NCI-H2029 treated with DMSO at 0.1 percent for 48 hours (cell line): ENCODE measurements at regions not wholly inside any gene's neighbourhood (a gene's known extent, or its start where the extent isn't known, plus 50 kb on each side); places are given as distances from the start of the nearest gene placed in this dataset.

Experiments used
- DNase-seq: peaks from one replicate; lab custom pipeline; 2025; lab: John Stamatoyannopoulos, UW

DNA sequence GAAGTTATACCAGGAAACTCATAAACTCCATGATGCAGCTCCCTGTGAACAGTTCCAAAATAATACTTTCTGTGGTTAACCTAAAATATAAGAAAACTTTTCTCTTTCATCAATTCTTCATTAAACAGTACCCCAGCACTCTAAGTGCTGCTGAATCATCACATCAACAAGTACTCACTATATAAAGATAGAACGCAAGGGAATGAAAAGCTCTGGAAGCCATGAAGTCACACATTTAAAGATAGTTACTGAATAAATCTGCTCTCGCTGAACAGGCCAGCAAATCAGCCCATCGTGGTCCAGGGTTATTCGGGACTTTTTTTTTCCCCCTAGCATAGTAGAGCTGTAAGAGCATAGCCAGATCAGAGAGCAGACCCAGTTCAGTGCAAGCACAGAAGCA lies 254.3 kb downstream of the IPMK start:
- DNase-seq, result no peak

DNA sequence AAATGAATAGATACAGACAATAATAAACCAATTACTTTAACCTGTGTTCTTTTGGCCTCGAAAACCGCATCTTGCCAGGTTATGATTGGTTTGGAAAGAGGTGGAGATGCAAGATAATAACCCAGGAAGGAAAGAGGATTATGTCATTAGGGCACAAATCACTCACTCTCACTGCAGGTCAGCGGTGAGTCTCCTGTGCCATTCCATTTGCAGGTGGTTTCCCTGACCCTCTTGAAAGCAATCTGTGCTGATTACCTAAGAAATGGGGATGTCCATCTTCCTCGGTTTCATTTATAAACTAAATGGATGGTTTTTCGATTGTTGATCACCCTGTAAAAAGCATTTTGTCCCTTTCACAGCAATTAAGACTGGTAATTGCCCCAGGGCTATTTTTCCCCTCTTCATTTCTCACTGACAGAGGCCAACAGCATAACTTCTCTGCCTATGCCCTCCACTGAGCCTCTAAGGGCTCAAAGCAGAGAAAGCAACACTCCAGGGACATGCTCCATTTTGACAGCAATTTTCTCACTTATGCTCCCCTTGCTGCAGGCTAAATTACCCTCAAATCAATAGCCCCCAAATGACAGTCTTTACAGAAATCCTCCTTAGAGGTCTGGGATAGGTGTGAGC lies 257.5 kb downstream of the IPMK start:
- DNase-seq, result no peak

DNA sequence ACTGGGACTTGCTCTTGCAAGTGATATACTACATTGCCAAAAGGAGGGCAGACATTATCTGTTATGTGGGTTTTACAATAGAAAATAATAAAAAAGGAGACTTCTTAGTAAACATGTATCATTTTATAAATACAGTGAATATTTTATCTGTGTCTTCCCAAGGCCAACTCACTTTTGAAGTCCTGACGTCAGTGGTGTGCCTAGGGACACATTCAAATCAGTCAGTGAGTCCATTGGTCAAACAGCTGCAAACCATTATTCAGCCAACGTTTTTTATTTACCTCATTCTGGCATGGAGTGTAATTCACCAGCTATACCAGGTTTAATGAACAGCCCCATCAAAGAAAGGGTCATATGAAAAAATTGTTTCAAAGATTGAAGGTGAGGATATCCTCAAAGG lies 263.7 kb downstream of the IPMK start:
- DNase-seq, result no peak

DNA sequence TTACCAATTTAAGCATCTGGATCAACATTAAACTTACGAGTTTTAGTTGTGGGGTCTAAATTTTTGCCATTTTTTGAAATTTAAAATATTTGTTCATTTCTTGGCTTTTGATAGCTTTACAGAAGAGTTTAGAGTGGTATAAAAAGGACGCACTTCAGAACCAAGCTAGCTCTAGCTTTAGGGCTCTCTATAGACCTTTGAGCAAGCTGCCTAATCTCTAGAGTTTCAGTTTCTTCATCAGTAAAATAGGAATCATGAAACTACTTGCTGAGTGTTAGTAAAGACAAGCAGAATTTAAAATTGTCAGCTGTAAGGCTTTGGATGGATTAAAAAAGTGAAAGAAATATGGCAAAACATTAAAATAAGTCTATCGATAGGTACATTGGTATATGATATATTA lies 266.5 kb downstream of the IPMK start:
- DNase-seq, result no peak

DNA sequence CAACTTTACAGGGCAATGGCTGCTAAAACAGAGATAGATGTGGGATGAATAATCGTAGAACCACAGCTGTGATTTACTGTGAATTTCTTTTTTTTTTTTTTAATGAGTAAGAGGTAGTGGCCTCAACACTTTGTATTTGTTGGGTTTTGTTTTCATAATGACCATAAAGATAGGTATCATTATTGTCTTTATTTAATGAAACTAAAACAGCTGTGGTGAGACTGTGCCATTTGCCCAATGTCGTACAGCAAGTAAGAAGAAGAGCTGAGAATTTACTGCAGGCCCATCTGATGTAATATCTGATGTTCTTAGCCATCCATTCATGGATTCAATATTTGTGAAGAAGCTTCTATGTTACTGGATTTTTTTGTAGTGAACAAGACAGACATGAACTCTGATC lies 271.2 kb downstream of the IPMK start:
- no peak for DNase-seq

DNA sequence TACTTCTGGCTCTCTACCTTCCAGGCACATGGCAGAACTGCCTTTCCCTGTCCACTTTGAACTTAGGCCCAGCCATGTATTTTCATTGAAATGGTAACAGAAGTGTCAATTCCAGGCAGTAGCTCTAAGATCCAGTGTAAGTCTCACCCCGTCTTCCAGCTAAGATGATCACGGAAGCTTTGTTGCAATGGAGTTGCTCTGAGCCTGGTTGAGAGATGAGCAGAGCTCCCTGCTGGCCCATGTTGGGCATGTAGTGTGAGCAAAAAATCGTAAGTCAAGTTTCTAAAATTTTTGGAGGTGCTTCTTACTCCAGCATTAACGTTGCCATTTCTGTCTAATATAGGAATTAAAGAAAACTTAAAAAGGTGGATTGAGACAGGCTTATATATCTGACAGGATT lies 274.4 kb downstream of the IPMK start:
- DNase-seq, result no peak

DNA sequence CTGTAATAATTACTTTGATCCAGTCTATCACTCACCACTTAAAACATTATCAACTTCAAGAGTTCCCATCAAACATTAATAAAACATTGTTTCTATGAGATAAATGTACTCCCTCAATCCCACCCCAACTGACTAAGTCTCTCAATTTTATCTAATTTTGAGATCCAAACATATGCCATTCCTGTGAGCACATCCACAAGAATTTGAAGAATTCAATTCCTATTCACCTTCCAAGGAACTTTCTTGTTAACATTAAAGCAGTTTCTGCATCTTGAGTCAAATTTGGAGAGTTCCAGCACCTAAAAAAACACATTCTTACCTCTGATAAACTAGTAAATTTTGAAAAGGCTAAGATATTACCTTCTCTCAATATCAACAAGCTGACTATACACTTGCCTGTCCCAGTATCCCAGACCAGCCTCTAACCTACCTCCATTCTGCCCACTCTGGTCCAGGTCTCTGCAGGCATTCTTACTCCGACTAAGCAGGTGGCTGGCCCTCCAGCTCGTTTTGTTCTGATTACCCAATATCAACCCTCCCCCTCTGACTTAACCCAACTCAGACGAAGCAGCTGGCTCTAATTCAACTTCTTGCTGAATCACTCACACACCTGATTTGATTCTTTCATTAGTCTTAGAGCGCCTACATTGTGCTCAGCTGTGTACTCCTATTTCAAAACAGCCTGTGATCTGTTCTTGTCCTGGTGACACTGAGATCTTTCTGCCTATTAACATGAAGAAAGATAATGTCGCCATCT lies 275.2 kb downstream of the IPMK start:
- no peak for DNase-seq

DNA sequence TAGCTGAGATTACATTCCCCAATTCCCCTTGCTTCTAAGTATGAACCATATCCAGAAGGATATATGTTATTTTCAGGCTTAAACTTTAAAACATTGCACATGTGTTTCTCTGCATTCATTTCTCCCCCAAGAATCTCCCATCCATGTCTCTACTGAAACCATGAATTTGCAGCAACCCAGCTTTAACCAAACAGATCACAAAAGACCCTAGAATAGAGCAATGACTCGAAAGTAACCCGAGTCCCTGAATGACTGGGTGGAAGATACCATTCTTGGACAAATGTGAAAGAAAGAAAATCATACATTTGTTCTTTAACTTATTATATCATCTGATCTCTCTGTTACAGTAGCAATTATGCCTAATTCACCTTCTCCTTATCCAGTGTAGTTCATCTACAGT lies 278.7 kb downstream of the IPMK start:
- no peak for DNase-seq

DNA sequence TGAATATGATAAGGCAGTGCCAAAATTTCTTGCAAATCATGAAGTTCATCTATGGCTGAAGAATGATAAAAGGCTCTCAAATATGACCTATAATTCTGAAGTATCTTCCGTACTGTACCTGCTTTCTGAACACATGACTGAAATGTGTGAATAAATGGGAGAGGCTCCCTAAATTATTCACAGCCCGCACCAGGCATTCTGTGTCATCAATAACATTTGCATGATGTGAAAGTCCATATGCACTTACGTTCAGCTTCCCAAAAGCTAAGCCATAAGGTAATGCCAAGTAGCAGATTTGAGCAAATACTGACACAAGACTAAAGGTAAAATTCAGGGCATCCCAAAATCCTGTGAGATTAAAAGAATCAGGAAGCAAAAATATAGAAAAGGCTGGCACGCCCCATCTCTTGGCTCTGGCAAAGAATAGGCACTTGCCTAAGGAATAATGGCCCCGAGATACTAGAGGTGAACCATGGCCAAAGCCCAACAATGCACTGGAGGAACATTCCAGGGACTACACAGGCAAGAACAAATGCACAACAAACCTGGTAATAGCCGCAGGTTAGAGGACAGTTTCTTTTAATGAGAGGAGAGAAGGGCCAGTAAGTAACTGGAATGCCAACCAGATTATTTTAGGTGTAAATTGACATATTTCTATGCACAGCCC lies 280.5 kb downstream of the IPMK start:
- DNase-seq, result no peak

DNA sequence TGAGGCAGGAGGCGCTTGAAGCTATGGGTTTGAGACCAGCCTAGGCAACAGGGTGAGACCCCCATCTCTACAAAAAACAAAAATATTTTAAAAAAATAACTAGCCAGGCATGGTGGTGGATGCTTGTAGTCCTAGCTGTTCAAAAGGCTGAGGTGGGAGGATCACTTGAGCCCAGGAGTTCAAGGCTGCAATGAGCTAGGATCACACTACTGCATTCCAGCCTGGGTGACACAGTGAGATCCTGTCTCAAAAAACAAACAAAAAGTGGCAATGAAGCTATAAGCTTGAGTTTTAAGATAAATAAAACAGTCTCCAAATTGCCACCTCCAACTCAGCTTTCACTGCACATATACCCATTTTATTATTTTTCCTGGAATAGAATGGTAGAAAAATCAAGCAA lies 281.3 kb downstream of the IPMK start:
- no peak for DNase-seq

DNA sequence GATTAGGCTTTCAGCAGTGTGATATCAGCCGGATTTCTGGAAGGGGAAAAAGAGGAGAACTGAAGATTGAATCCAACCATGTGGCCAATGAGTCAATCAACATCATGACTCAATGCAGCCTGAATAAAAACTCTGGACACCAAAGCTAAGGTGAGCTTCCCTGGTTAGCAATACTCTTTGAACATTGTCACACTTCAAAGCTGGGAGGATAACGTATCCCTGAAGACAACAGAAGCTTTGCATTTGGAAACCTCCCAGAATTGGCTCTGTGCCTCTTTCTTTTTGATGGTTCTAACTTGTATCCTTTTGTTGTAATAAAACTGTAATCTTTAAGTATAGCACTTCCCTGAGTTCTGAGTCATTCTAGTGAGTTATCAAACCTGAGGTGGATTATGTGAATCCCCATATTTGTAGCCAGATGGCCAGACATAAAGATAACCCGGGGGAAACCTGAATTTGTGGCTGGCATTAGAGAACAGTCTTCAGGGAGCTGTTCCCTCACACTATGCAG lies 284.4 kb downstream of the IPMK start:
- DNase-seq, result no peak

DNA sequence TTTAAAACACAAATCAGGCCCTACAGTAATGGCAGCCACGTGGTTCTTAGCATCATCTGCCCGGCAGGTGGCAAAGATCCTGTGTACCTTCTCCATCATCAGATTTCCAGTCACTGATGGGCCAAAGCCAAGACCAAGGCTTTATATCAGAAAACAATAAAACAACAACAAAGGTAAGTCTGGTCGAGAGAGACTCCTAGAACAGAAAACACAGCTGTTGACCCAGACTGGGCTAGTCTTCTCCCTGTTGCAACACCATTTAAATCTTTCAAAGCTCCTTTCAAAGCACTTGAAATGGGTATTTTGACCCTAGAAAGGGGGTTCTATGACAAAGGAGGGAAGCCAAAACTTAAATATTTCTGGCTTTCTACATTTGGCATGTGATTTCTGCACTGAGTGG lies 285.6 kb downstream of the IPMK start:
- DNase-seq, result no peak

DNA sequence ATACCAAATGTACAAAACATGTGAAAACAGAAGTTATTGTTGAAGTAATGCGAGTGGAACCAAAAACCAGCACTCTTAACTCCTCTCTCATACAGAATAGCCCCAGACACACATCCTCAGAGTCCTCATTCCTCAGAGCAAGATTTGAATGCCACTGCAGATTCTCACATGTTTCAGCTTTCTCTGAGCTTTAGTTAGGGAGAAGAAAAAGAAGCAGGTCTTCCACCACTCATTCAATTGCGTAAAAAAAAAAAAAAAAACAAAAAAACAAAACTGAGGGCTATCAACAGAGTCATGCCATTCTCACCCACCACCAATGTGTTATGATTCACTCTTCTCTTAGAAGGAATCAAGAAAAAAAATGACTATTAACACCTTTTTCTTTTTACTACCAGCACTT lies 287.7 kb downstream of the IPMK start:
- DNase-seq, result no peak

DNA sequence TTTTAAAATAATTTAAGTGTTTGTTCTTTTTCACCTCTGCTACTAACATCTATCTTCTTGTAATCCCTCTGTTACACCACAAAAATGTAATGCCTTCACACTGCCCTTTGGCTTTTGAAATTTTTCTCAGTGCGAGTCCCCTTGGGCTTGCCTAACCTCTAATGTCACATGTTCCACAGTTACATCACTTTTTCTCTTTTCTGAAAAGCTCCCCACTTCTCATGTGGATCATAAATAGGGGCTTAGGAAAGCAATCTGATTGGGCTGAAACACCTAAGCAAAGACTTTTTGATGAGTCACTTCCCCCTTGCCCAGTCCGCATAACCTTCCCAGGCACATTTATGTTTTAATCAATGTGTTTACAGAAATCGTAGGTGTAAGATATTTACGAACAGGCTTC lies 288.2 kb downstream of the IPMK start:
- no peak for DNase-seq

DNA sequence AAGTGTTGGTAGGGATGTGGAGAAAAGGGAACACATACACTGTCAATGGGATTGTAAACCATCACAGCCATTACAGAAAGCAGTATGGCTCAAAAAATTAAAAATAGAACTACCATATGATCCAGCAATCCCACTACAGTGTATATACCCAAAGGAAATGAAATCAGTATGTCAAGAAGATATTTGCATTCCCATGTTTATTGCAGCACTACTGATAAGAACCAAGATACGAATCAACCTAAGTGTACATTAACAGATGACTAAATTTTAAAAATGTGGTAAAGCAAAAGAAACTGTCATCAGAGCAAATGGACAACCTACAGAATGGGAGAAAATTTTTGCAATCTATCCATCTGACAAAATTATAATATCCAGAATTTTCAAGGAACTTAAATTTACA lies 290.4 kb downstream of the IPMK start:
- no peak for DNase-seq

DNA sequence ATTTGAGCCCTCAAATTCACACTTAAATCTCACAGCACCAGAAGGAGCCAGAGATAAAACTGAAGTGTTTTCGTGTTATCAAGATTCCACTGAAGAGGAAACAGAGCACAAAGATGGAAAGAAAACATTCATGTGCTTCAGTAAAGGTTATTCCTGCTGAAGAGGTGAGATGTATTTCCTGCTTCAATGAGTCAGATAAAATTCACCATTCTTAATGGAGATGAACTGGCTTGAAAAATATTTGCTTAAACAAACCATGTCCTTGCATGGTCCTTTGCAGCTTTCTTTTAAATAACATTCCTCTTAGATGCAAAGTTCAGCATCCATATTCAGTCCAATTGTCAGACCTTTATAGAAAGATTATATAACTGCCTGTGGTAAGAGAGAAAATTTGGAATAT lies 294.2 kb downstream of the IPMK start:
- DNase-seq, result no peak

DNA sequence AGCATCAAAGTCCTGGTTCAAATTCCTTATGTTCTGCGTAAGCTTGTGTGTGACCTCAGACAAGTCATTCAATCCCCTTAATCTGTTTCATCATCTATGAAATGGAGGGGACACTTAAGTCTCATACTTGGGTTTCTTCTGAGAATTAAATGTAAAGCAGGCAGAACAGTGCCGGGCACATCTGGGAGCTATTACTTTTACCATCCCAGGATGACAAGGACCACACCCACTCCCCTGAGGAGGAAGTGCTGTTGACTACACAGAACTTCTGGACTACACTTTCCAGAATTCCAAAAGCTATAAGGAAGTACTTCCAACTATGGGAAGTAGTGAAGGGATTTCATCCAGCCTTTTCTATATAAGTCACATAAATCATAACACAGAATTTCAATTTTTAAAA lies 294.9 kb downstream of the IPMK start:
- no peak for DNase-seq

DNA sequence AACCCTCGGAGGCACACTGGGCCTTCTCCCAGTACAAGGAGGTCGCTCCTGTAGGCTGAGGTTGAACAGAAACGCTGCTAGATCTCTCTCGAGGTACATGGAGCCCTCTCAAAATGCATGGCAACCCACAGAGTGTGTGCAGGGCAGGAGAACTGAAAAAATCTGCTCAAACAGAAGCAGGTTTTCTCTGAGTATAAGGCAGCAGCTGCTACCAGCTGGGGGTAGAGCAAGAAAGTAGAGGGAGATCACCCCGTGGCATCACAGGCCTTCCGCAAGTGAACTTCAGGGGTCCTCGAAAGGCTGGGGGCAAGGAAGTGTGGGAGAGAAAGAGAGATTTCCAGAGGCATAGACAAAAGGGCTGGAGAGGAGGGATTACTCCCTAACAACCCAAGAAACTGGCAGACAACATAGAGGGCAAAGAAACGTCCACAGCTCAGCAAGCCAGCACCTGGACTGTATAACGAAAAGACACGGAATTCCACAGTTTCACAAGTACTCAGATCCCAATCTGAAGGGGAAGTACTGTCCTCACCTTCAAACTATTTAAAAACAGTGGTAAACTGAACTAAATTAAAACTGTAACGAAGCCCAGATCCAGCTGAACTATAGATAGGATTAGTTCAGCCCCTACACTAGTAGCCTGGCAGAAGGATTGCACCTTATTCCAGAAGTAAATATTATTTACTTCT lies 299.2 kb downstream of the IPMK start:
- no peak for DNase-seq

DNA sequence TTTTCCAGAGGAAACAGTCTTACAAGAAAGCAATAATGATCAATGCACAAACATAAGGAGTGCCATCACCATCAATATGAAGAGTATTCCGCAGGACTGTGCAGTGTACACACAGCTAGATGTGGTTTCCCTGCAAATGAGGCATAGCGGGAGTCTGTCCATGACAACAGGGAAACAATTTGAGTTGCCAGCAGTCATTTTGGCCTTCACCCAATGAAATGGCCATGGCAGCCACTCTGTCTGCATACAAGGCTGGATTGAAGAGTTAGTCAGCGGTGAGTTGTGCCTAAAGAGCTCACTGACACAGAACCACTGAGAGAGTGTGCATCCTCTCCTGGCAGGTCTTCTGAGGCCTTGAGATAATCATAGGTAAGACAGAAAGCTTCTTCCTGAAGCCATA lies 303.3 kb downstream of the IPMK start:
- DNase-seq, result peak; percentile 20

DNA sequence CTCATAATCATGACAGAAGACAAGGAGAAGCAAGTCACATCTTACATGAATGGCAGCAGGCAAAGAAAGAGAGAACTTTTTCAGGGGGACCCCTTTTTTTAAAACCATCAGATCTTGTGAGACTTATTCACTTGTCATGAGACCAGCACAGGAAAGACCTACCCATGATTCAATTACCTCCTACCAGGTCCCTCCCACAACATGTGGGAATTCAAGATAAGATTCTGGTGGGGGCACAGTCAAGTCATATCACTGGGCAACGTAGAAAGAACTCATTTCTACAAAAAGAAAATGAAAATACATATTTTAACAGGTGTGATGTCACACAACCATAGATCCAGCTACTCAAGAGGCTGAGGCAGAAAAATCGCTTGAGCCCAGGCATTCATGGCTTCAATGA lies 304.1 kb downstream of the IPMK start:
- no peak for DNase-seq

DNA sequence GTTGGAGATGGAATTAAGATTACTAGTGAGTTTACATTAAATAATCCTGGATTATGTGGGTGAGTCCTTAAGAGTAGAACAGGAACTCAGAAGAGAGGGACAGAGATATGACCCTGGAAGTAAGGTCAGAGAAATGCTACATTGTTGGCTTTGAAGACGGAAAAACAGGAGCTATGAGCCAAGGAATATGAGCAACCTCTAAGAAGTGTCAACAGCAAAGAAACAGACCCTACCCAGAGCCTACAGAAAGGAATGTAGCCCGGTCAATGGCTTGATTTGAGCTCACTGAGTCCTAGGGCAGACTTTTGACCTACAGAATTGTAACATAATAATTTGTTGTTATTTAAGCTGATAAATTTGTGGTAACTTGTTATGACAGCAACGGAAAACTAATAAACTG lies 304.9 kb downstream of the IPMK start:
- no peak for DNase-seq

DNA sequence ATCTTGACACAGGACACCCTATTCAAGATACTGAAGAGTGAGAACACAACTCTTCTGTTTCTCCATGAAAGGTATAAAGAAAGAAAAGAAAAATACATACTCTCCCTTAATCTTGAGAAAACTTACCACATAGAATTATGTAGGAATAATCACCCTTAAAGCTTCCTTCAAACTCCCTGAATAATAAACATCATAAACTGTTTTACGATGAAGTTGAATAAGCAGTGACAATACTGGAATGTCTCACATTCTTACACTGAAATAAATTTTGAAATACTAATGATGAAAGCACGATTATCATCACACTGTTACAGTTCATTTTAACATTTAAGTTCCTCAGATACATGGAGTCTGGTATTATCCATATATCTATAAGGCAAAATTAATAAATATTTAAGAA lies 306.2 kb downstream of the IPMK start:
- no peak for DNase-seq

DNA sequence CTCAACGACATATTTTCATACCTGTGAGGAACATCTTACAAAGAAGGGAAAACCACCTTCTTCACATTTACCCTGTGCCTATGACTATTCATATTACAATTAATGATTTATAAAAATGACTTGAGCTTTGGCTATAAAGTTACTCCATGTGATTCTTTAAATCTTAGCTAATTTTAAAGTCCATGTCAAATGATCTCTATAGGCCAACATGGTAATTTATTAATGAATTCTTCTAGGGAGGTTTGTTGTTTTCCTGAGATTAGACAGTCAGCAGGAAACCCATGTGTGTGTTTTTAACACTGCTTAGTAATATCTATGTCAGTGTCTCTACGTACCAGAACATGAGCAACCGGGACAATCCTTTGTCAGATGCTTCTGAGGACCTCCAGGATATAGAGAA lies 307.3 kb downstream of the IPMK start:
- DNase-seq, result no peak
